PFSK-1 (cell line): ENCODE measurements at regions not wholly inside any gene's neighbourhood (a gene's known extent, or its start where the extent isn't known, plus 50 kb on each side); places are given as distances from the start of the nearest gene placed in this dataset.

Experiments
- FOXP2 ChIP-seq: optimal IDR thresholded peaks from 2 replicates; pipeline ENCODE3; 2011; ENCODE audit warnings: borderline replicate concordance, control low read depth, inconsistent platforms; ENCODE audit not compliant: insufficient read depth; ENCODE audit errors: extremely low read length, extremely low read depth
- POLR2AphosphoS5 ChIP-seq: IDR thresholded peaks from 2 replicates; pipeline ENCODE4 v1.6.1; 2012; ENCODE audit warnings: low read depth, mild to moderate bottlenecking, control low read depth, low read length, moderate library complexity
- SIN3A ChIP-seq: IDR thresholded peaks from 2 replicates; pipeline ENCODE4 v1.6.1; 2012; ENCODE audit warnings: mild to moderate bottlenecking, low read length, moderate library complexity, borderline replicate concordance; ENCODE audit not compliant: insufficient read depth
- TAF1 ChIP-seq: IDR thresholded peaks from 2 replicates; pipeline ENCODE4 v1.6.1; 2012; ENCODE audit warnings: low read length, control low read depth, borderline replicate concordance; ENCODE audit not compliant: insufficient read depth
- TF ChIP-seq, protein P1 (sequence below), 2 experiments: IDR thresholded peaks; 2 replicates each; pipeline versions ENCODE4 v1.6.1 to v1.8.0; 2011 to 2012; ENCODE audit warnings: low read depth in 2 of 2, low read length in 2 of 2, control low read depth in 1 of 2, inconsistent platforms in 1 of 2, mild to moderate bottlenecking in 1 of 2, moderate library complexity in 1 of 2; ENCODE audit not compliant: insufficient read depth in 1 of 2

DNA sequence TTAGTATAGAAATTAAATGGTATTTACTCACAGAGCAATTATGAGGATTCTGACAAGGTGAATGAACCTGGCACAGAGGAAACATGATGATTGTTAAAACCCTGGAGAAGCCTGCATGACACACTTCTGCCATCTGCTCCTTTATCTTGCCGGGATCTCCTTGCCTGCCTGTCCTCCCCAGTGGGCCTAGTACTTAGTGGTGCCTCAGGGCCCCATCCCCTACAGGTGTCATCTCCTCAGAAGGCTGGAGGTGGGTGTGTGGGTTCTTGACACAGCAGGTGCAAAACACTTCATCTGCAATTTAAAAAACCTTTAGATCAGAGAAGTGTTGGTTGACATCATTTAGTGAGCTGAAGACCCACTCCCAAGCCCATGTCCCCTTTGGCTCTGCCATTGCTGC is 261.2 kb downstream of the ADRA2A start:
- TF ChIP-seq POLR2AphosphoS5, result no peak
- no peak for TF ChIP-seq TAF1
- TF ChIP-seq SIN3A, result no peak
- TF ChIP-seq FOXP2, result no peak
- TF ChIP-seq, protein P1, sequence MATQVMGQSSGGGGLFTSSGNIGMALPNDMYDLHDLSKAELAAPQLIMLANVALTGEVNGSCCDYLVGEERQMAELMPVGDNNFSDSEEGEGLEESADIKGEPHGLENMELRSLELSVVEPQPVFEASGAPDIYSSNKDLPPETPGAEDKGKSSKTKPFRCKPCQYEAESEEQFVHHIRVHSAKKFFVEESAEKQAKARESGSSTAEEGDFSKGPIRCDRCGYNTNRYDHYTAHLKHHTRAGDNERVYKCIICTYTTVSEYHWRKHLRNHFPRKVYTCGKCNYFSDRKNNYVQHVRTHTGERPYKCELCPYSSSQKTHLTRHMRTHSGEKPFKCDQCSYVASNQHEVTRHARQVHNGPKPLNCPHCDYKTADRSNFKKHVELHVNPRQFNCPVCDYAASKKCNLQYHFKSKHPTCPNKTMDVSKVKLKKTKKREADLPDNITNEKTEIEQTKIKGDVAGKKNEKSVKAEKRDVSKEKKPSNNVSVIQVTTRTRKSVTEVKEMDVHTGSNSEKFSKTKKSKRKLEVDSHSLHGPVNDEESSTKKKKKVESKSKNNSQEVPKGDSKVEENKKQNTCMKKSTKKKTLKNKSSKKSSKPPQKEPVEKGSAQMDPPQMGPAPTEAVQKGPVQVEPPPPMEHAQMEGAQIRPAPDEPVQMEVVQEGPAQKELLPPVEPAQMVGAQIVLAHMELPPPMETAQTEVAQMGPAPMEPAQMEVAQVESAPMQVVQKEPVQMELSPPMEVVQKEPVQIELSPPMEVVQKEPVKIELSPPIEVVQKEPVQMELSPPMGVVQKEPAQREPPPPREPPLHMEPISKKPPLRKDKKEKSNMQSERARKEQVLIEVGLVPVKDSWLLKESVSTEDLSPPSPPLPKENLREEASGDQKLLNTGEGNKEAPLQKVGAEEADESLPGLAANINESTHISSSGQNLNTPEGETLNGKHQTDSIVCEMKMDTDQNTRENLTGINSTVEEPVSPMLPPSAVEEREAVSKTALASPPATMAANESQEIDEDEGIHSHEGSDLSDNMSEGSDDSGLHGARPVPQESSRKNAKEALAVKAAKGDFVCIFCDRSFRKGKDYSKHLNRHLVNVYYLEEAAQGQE (IDR thresholded peaks at IDR 0.05; ENCODE audit: insufficient read depth in 1 of 2, low read depth in 2 of 2, low read length in 2 of 2), result no peak

DNA sequence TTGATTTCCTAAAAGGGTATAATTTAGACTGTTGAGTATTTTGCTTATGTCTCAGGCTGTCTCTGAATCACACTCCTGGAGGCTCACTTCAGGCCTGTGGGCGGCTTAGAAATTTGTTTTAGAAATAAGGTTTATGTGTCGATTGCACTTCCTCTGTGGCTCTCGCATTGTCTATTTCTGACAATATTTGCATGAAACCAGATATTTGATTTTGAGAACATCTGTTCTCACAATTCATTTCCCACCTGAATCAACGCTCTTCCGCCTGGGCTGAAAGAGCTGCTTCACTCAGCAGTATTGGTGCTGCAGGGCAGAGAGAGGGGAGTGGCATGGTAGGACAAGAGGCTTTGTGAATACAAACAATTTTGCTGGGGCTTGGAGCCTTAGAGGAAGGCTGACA is 262.0 kb downstream of the ADRA2A start:
- no peak for TF ChIP-seq TAF1
- no peak for TF ChIP-seq FOXP2
- TF ChIP-seq, protein P1 (IDR thresholded peaks at IDR 0.05; ENCODE audit: insufficient read depth in 1 of 2, low read depth in 2 of 2, low read length in 2 of 2), result no peak
- TF ChIP-seq POLR2AphosphoS5, result no peak

DNA sequence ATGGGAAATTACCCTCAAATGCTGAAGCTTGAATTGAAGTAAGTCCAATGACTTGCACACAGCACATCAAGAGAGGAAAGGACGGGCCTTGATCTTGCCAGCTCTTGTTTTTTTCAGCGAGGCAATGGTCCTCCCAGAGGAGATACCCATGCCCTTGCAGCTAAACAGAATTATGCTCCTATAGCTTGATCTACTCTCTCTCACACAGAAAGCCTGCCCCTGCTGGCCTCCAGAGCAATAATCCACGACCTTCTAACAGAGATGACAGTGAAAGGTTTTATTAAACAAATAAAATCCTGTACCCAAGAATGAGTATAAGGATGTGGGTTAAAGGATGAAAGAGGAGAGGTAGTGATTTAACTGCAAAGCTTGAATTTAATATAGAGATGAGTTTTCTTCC is 268.0 kb downstream of the ADRA2A start:
- TF ChIP-seq TAF1 (no peak), FOXP2 (no peak), POLR2AphosphoS5 (no peak), SIN3A (no peak)
- TF ChIP-seq, protein P1 (IDR thresholded peaks at IDR 0.05; ENCODE audit: insufficient read depth in 1 of 2, low read depth in 2 of 2, low read length in 2 of 2), result no peak

DNA sequence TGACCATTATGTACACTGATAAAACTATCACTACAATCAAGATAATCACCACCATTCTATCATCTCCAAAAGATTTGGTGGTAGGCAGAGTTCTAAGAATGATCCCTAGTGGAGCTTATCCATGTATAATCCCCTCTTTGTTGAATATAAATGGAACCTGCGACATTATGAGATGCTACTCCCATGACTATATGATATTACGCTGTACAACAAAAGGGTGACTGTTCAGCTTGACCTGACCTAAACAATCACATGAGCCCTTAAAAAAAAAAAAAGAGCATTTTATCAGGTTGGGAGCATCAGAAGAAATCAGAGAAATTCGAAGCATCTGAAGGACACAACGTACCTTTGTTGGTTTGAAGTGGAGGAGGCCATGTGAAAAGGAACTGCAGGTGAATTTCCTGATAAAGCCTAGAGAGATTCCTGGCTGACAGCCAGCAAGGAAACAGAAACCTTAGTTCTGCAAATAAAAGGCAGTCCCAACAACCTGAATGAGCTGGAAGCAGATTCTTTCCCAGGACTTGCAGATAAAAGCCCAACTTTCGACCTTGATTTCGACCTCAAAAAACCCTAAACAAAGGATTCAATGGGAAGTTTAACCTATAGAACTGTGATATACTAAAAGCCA is 270.7 kb downstream of the ADRA2A start:
- no peak for TF ChIP-seq TAF1
- TF ChIP-seq FOXP2, result no peak
- TF ChIP-seq, protein P1 (IDR thresholded peaks at IDR 0.05; ENCODE audit: insufficient read depth in 1 of 2, low read depth in 2 of 2, low read length in 2 of 2), result no peak
- TF ChIP-seq SIN3A, result no peak
- TF ChIP-seq POLR2AphosphoS5, result no peak

DNA sequence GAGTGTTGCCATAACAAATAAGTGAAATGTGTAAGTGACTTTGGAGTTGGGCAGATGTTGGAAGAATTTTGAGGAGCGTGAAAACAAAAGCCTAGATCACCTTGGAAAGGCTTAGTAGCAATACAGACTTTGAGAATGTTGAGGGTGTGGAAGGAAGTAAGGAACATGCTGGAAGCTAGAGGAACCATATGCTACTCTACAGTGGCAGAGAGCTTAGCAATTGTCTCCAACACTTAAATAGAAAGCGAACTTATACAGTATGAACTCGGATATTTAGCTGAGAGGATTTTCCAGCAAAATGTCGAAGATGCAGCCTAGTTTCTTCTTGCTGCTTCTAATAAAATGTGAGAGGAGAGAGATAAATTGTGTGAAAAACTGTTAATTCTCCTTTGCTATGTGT is 271.2 kb downstream of the ADRA2A start:
- TF ChIP-seq, protein P1 (IDR thresholded peaks at IDR 0.05; ENCODE audit: insufficient read depth in 1 of 2, low read depth in 2 of 2, low read length in 2 of 2), result no peak
